ENCODE measurements at regions not wholly inside any gene's neighbourhood (a gene's known extent, or its start where the extent isn't known, plus 50 kb on each side); places are given as distances from the start of the nearest gene placed in this dataset.

DNA sequence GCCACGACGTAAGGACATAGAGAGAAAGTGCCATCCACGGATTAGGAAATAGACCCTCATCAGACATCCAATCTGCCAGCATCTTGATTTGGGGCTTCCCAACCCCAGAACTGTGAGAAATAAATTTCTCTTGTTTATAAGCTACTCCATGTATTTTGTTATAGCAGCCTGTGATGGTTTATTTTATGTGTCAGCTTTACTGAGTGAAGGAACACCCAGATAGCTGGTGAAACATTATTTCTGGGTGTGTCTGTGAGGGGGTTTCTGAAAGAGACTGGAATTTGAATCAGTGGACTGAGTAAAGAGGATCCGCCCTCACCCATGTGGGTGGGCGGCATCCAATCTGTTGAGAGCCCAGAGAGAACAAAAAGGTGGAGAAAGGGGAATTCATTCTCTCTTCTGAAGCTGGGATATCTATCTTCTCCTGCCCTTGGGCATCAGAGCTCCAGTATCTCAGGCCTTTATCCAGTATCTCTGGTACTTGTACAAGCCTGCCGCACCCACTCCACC is 131.5 kb upstream of the ANKFN1 start:
- POLR2A ChIA-PET = no interaction called here
- no peak overlapping the region for H3K4me2 ChIP-seq (ENCODE audit: control insufficient read depth, insufficient read depth)
- intact Hi-C loops (cut with micrococcal nuclease; ENCODE audit: unreplicated experiment) (no loop called here), in situ Hi-C loops (cut with MboI) (no loop called here)
- no peaks in the 10 kb centered on the region for H3K4me1 ChIP-seq (ENCODE audit: control insufficient read depth, insufficient read depth, low read length)
- CTCF ChIA-PET = no interaction called here
- no TSS peak for BruUV-seq (replicated peaks)
- H3K79me2 ChIP-seq (ENCODE audit: control insufficient read depth, insufficient read depth, low read length) = no peaks in the 10 kb centered on the region
- H3K4me3 ChIP-seq = no peak overlapping the region
- RAD21 ChIA-PET (ENCODE audit: unreplicated experiment) = no interaction called here
- no peaks in the 10 kb centered on the region for H3K36me3 ChIP-seq (ENCODE audit: control insufficient read depth in 2 of 2, insufficient read depth in 2 of 2, low read length in 1 of 2)
- H2AFZ ChIP-seq (ENCODE audit: control insufficient read depth, low read depth, low read length) = no peak overlapping the region
- H3K9me3 ChIP-seq (replicated peaks; ENCODE audit: control insufficient read depth, insufficient read depth, low read length) = no peaks in the 10 kb centered on the region
- 72% methylated on average over 6 of the region's 6 CpGs for WGBS (ENCODE audit: insufficient coverage, insufficient replicate concordance, low lambda C conversion rate, missing lambda C conversion rate)
- no peak for DNase-seq (ENCODE audit: low read depth, low spot score)
- H3K27me3 ChIP-seq (replicated peaks in 1 of 2; ENCODE audit: control insufficient read depth in 2 of 2, insufficient read depth in 2 of 2, low read length in 1 of 2) = no peaks in the 10 kb centered on the region
- SMC1A ChIA-PET (ENCODE audit: uncharacterized antibody, unreplicated experiment) = interaction anchor here (1.0 kb wide), 1 partner anchor 9 kb away, joined by 3 read pairs; no protein-coding TSS in a partner anchor
- no peak for FAIRE-seq
- no peak overlapping the region for H3K9ac ChIP-seq (ENCODE audit: control insufficient read depth, insufficient read depth, low read length)
- H3K27ac ChIP-seq (ENCODE audit: control insufficient read depth, insufficient read depth) = no peak overlapping the region
- ATAC-seq = no peak
- no peak for TF ChIP-seq IRF4 (IDR thresholded peaks at IDR 0.05; ENCODE audit: low read depth, low read length)
- no peaks in the 10 kb centered on the region for H4K20me1 ChIP-seq (ENCODE audit: control insufficient read depth, insufficient read depth)

DNA sequence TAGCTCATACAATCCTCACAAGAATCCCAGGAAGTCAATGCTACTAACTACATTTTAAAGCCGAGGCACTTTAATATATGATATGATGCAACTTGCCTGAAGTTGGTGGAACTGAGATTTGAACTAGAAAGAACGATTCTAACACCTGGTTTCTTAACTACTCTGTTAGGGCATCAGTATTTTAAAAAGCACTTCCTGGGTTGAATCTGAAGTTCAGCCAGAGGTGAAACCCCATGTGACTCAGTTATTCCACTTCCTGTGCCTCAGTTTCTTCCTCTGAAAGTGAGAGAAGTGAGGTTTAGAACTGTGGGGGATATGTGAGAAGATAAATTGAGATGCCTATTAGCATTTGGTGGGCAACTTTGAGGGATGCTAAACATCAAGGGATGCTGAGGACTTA is 129.4 kb upstream of the ANKFN1 start:
- no peak for ATAC-seq

More for the DNA sequence above, 129.4 kb upstream of the ANKFN1 start:
- Histone ChIP-seq H3K36me3 (ENCODE audit: control insufficient read depth in 2 of 2, insufficient read depth in 2 of 2, low read length in 1 of 2) (no peaks in the 10 kb centered on the region), H3K4me3 (no peak overlapping the region), H3K9ac (ENCODE audit: control insufficient read depth, insufficient read depth, low read length) (no peak overlapping the region), H3K27ac (ENCODE audit: control insufficient read depth, insufficient read depth) (no peak overlapping the region), H4K20me1 (ENCODE audit: control insufficient read depth, insufficient read depth) (no peaks in the 10 kb centered on the region), H3K27me3 (replicated peaks in 1 of 2; ENCODE audit: control insufficient read depth in 2 of 2, insufficient read depth in 2 of 2, low read length in 1 of 2) (no peaks in the 10 kb centered on the region), H3K4me1 (ENCODE audit: control insufficient read depth, insufficient read depth, low read length) (no peaks in the 10 kb centered on the region), H3K79me2 (ENCODE audit: control insufficient read depth, insufficient read depth, low read length) (no peaks in the 10 kb centered on the region), H3K9me3 (replicated peaks; ENCODE audit: control insufficient read depth, insufficient read depth, low read length) (no peaks in the 10 kb centered on the region), H3K4me2 (ENCODE audit: control insufficient read depth, insufficient read depth) (no peak overlapping the region), H2AFZ (ENCODE audit: control insufficient read depth, low read depth, low read length) (no peak overlapping the region)
- DNase-seq (ENCODE audit: low read depth, low spot score) (no peak), FAIRE-seq (no peak)
- CTCF ChIA-PET = no interaction called here
- TF ChIP-seq TCF7 (IDR thresholded peaks at IDR 0.05; ENCODE audit: borderline replicate concordance) (no peak), RCOR1 (conservative IDR thresholded peaks at IDR 0.05; ENCODE audit: low read depth, low read length) (no peak), NR2F1 (conservative IDR thresholded peaks at IDR 0.05) (no peak)
- TF ChIP-seq, protein P1, sequence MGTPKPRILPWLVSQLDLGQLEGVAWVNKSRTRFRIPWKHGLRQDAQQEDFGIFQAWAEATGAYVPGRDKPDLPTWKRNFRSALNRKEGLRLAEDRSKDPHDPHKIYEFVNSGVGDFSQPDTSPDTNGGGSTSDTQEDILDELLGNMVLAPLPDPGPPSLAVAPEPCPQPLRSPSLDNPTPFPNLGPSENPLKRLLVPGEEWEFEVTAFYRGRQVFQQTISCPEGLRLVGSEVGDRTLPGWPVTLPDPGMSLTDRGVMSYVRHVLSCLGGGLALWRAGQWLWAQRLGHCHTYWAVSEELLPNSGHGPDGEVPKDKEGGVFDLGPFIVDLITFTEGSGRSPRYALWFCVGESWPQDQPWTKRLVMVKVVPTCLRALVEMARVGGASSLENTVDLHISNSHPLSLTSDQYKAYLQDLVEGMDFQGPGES (IDR thresholded peaks at IDR 0.05) = no peak
- intact Hi-C loops (cut with micrococcal nuclease; ENCODE audit: unreplicated experiment) (no loop called here), in situ Hi-C loops (cut with MboI) (no loop called here)
- POLR2A ChIA-PET = no interaction called here
- no TSS peak for BruUV-seq (replicated peaks)
- SMC1A ChIA-PET (ENCODE audit: uncharacterized antibody, unreplicated experiment) = interaction anchor here (0.6 kb wide), 1 partner anchor 264 kb away, joined by 3 read pairs; no protein-coding TSS in a partner anchor
- WGBS (ENCODE audit: insufficient coverage, insufficient replicate concordance, low lambda C conversion rate, missing lambda C conversion rate) = 0% methylated on average over 2 of the region's 2 CpGs
- RAD21 ChIA-PET (ENCODE audit: unreplicated experiment) = no interaction called here
